AG09309 (cell line): ENCODE measurements at regions not wholly inside any gene's neighbourhood (a gene's known extent, or its start where the extent isn't known, plus 50 kb on each side); places are given as distances from the start of the nearest gene placed in this dataset.

Experiments
- DNase-seq: peaks from one replicate; pipeline ENCODE4 v3.0.0-alpha.2; 2010; ENCODE audit warnings: low read depth
- H3K4me3 ChIP-seq: 2 replicates; pipeline ENCODE4 v1.5.1; 2011; ENCODE audit warnings: mild to moderate bottlenecking, low read depth, low read length, moderate library complexity; ENCODE audit not compliant: control insufficient read depth
- TF ChIP-seq, protein P1 (sequence below): IDR thresholded peaks from 2 replicates; pipeline ENCODE4 v1.5.1; 2011; ENCODE audit warnings: mild to moderate bottlenecking, low read depth, low read length, inconsistent platforms; ENCODE audit not compliant: insufficient read depth, control insufficient read depth; ENCODE audit errors: missing control alignments

DNA sequence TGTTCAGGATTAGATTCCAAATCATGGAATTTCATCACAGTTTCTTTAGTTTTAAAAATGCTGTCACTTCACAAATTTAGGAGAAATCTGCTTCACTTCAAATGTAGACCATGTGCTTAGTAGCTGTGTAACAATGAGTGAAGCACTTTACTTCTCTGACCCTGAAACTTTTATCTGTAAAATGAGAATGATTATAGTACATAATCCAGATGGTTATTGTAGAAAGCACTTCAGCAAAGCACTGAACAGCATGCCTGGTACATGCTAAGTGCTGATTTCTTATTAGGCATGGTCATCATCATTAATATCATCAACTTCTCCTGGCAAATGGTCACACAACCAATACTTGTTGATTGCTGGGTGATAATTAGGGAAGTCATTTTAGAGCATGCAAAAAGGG is 705.0 kb downstream of the EPHA7 start:
- H3K4me3 ChIP-seq = no peak overlapping the region
- TF ChIP-seq, protein P1, sequence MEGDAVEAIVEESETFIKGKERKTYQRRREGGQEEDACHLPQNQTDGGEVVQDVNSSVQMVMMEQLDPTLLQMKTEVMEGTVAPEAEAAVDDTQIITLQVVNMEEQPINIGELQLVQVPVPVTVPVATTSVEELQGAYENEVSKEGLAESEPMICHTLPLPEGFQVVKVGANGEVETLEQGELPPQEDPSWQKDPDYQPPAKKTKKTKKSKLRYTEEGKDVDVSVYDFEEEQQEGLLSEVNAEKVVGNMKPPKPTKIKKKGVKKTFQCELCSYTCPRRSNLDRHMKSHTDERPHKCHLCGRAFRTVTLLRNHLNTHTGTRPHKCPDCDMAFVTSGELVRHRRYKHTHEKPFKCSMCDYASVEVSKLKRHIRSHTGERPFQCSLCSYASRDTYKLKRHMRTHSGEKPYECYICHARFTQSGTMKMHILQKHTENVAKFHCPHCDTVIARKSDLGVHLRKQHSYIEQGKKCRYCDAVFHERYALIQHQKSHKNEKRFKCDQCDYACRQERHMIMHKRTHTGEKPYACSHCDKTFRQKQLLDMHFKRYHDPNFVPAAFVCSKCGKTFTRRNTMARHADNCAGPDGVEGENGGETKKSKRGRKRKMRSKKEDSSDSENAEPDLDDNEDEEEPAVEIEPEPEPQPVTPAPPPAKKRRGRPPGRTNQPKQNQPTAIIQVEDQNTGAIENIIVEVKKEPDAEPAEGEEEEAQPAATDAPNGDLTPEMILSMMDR = no peak
- no peak for DNase-seq

DNA sequence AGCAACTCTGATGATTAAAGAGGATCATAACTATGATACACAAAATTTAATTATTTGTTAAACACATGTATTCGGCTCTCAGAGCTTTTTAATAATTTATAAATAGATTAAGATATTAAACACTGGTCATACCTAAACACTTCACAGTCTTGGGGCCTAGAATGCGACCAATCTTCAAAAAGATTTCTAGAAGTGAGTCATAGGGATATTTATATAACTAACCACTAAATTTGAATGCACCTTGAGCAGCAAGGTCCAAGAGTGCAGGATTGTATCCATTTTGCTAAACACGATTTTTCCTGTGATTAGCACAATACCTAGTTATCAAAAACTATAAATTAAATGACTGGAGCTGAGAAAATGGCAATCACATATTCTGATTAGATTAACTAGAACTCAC is 709.3 kb downstream of the EPHA7 start:
- no peak for DNase-seq
- TF ChIP-seq, protein P1 = no peak
- no peak overlapping the region for H3K4me3 ChIP-seq

DNA sequence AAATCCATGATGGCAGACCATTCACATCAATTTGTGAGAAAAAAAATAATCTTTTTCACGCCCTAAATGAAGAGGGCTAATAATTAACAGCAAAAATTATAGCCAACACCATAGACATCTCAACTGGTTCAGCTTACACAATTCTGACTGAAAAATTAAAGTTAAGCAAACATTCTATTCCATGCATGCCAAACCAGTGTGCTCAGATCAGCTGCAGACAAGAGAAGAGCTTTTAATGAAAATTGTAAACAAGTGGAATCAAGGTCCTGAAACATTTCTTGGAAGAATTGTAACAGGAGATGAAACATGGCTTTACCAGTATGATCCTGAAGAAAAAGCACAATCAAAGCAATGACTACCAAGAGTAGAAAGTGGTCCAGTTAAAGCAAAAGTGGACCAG is 710.4 kb downstream of the EPHA7 start:
- DNase-seq = no peak
- H3K4me3 ChIP-seq = no peak overlapping the region
- TF ChIP-seq, protein P1 = no peak

DNA sequence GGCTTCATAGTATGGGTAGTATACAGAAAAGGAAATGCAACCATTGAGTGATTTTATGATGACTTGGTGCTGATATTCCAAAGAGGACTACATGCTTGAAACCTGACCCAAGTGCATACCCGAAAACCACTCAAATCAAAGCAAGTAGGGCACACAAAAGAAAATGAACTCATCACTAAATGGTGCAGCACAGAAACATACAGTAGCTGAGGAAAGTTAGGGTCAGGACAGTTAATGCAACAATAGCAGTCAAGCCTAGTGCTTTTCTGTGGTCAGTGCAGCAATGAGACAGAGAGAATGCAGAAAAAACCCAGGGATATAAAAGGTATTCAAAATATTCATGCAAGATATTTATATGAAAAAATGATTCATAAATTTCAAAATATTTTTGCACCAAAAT is 711.1 kb downstream of the EPHA7 start:
- no peak for DNase-seq
- TF ChIP-seq, protein P1 = no peak
- no peak overlapping the region for H3K4me3 ChIP-seq

DNA sequence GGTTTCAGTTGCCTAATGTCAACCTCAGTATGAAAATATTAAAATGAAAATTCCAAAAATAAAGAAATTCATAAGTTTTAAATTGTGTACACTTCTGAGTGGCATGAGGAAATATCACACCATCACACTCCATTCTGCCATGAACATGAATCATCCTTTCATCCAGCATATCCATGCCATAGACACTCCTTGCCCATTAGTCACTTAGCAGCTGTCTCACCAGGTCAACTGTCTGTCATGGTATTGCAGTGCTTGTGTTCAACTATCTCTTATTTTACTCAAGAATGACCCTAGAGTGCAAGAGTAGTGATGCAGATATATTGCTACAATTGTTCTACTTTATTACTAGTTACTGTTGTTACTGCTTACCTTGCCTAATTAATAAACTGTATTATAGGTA is 712.4 kb downstream of the EPHA7 start:
- TF ChIP-seq, protein P1 = no peak
- no peak overlapping the region for H3K4me3 ChIP-seq
- DNase-seq = no peak

DNA sequence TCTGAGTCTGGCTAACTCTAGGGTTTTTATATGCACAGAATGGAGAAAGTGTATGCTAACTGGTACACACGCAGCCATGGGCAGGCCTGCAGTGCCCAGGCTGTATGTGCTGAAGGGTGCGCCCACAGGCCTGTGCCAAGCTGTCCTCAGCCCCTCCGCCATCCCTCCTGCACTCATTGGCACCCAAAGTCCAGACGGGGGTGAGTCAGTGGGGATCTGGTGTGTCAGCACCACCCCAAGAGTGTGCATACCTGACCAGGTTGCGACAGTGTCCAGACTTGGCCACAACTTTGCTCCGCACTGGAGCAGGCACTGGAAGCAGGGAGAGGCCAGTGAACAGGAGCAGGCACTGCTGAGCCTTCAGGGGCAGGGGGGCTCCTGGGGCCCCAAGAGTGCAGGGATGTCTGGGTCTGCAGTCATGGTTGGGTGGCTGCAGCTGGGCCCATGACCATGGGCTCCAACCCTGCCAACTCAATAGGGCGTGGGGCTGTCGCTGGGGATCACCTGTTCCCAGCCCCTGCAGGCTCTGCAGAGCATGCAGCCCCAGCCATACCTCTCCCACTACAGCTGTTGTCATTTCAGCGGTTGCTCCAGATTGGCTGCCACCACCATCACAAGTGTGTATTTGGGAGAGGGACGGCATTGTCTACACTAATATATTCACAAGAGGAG is 717.8 kb downstream of the EPHA7 start:
- H3K4me3 ChIP-seq = no peak overlapping the region
- no peak for DNase-seq
- TF ChIP-seq, protein P1 = no peak
